ENCODE measurements at regions not wholly inside any gene's neighbourhood (a gene's known extent, or its start where the extent isn't known, plus 50 kb on each side); places are given as distances from the start of the nearest gene placed in this dataset.

GRCh38 chr5:101878190-101878589 is 417.9 kb downstream of the SLCO4C1 start:
- TF ChIP-seq, protein P1, sequence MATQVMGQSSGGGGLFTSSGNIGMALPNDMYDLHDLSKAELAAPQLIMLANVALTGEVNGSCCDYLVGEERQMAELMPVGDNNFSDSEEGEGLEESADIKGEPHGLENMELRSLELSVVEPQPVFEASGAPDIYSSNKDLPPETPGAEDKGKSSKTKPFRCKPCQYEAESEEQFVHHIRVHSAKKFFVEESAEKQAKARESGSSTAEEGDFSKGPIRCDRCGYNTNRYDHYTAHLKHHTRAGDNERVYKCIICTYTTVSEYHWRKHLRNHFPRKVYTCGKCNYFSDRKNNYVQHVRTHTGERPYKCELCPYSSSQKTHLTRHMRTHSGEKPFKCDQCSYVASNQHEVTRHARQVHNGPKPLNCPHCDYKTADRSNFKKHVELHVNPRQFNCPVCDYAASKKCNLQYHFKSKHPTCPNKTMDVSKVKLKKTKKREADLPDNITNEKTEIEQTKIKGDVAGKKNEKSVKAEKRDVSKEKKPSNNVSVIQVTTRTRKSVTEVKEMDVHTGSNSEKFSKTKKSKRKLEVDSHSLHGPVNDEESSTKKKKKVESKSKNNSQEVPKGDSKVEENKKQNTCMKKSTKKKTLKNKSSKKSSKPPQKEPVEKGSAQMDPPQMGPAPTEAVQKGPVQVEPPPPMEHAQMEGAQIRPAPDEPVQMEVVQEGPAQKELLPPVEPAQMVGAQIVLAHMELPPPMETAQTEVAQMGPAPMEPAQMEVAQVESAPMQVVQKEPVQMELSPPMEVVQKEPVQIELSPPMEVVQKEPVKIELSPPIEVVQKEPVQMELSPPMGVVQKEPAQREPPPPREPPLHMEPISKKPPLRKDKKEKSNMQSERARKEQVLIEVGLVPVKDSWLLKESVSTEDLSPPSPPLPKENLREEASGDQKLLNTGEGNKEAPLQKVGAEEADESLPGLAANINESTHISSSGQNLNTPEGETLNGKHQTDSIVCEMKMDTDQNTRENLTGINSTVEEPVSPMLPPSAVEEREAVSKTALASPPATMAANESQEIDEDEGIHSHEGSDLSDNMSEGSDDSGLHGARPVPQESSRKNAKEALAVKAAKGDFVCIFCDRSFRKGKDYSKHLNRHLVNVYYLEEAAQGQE (IDR thresholded peaks at IDR 0.05; ENCODE audit: borderline replicate concordance) = no peak
- TF ChIP-seq, protein P2, sequence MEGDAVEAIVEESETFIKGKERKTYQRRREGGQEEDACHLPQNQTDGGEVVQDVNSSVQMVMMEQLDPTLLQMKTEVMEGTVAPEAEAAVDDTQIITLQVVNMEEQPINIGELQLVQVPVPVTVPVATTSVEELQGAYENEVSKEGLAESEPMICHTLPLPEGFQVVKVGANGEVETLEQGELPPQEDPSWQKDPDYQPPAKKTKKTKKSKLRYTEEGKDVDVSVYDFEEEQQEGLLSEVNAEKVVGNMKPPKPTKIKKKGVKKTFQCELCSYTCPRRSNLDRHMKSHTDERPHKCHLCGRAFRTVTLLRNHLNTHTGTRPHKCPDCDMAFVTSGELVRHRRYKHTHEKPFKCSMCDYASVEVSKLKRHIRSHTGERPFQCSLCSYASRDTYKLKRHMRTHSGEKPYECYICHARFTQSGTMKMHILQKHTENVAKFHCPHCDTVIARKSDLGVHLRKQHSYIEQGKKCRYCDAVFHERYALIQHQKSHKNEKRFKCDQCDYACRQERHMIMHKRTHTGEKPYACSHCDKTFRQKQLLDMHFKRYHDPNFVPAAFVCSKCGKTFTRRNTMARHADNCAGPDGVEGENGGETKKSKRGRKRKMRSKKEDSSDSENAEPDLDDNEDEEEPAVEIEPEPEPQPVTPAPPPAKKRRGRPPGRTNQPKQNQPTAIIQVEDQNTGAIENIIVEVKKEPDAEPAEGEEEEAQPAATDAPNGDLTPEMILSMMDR (IDR thresholded peaks at IDR 0.05; ENCODE audit: poor library complexity, severe bottlenecking) = no peak
- TF ChIP-seq RAD21 (conservative IDR thresholded peaks at IDR 0.05) (no peak), POLR2AphosphoS5 (IDR thresholded peaks at IDR 0.05) (no peak)
